Activated effector memory CD4-positive, alpha-beta T cell treated with Interleukin-2 at 50 U/mL for 16 hours (primary cell): ENCODE measurements at regions not wholly inside any gene's neighbourhood (a gene's known extent, or its start where the extent isn't known, plus 50 kb on each side); places are given as distances from the start of the nearest gene placed in this dataset.
"Not testable (repeated sequence)": the region's sequence is repeated elsewhere in the genome, so short reads cannot be mapped to it uniquely, and the experiment has no call there.

Experiments used
- DNase-seq: peaks from one replicate; pipeline ENCODE4 v3.0.0-alpha.2; 2020

DNA sequence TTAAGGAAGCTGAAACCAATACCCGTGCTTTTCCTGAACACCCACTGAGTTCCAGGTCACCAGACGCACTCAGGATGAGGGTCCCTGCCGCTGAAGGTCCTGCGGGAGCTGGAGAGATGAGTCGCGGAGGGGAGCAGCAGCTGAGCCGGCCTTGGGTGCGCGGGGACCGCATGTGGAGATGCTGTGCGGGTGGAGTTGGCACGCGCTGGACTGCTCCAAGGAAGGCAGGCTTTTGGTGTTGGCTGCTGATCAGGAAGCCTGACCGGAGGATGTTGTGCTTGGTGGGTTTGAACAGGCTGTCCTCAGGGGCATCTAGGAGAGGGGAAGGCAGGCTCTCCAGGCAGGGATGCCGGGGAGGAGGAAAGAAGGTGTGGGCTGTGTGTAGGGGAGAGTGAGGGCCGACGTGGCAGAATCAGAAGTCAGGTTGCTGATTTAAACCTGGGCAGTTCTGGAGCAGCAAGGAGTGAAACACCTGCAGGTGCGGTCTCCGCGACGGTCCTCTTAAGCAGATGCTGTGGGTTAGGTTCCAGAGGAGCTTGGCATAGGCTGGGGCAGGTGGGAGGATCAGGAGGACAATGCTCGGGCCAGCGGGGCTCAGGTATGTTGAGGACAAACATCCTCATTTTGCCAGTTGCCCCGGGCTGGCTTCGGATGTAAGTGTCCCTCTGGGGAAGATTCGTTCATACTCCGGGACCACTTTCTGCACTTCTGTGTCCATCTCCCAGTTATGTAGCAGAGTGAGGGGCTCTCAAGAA is 197.5 kb upstream of the B3GAT1 start:
- DNase-seq, result no peak

DNA sequence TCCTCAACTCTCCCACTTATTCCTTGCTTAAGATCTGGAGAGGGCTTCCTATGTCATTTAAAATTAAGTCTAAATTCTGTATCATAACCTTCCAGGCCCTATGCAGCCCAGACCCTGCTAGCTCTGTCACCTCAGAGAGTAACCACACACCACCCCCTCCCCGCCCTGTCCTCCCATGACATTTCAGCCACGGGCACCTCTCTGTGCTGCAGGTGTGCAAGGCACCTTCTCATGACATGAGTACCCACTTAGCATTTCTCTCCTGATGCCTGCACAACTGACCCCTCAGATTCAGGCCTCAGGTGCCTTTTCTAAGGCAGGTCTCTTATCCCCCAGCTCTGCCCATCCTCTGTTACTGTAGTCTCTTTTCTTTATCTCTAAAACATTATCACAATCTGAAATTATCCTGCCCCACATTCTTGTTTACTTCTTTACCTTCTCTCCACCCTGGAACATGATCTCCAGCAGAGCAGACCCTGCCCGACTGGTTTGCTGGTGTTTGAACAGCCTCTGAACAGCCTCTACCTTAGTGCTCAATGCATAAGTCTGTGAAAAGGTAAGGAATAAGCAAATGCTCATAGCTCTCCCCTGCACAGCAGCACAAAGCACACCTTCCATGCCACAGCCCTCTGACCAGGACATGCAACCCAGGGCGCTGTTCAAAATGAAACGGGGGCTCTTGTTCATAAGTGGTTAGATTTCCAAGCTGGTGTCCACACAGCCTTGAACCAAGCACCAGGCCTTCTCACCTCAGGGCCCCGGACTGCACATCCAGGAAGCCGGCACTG is 196.1 kb upstream of the B3GAT1 start:
- no peak for DNase-seq

DNA sequence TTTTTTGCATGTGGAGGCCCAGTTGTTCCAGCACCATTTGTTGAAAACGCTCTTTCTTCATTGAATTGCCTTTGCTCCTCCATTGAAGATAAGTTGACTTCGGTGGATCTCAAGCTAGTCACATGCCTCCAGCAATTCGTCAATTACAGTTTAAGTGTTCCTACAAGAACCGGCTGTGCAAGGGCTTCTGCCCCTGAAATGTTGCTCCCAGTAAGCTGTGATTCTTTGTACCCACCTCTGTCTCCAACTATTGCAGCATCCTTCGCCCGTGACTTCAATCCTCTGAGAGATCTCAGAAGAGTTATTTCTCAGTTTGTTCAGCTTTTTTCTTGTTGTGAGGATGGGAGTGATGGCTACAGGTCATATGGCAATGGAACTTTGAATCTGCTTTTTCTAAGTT is 194.2 kb upstream of the B3GAT1 start:
- no peak for DNase-seq

DNA sequence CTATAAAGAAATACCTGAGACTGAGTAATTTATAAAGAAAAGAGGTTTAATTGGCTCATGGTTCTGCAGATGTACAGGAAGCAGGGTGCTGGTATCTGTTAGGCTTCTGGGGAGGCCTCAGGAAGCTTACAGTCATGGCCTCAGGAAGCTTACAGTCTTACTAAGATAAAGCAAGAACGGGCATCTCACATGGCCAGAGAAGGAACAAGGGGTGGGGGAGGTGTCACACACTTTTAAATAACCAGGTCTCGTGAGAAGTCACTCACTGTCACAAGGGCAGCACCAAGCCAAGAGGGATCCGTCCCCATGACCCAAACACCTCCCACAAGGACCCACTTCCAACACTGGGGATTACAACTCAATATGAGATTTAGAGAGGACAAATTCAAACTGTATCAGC is 192.8 kb upstream of the B3GAT1 start:
- DNase-seq, result no peak

DNA sequence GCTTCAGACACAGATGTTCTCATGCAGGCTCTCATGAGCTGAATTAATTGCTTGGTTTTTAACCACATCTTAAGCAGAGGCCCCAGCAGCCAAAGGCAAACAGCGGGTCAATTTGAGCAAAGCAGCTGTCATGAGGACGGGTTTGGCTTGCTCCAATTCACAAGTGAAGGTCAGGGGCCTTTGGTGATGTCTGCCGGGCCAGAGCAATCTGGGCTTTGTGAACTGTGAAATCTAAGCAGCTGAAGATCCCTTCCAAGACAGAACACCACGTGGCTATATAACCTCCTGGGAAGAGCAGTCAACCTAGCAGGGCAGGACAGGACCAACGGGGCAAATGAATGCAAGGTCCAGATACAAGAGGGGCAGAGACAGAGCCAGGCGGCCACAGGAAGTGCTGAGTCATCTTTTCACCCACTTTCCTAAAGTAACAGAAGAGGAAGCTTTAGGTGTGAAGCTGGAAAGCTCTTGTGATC is 187.3 kb upstream of the B3GAT1 start:
- DNase-seq, result no peak

DNA sequence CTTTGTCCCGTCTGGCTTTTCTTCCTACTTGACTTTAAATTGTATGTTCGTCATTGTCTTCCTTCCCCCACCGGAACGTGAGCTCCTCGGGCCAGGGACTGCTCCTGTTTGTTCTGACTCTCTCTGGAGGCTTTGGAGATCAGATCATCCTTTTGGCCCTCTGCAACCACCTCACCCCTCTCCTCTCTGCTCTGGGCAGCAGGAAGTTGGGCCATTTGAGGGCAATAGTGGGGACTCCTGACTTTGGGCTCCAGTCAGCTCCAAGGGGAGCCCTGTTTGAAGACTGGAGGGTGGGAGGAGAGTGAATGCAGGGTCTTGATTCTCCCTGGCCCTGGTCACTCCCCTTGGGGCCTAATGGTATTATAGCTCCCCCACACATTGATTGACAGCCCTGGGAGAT is 186.3 kb upstream of the B3GAT1 start:
- no peak for DNase-seq

DNA sequence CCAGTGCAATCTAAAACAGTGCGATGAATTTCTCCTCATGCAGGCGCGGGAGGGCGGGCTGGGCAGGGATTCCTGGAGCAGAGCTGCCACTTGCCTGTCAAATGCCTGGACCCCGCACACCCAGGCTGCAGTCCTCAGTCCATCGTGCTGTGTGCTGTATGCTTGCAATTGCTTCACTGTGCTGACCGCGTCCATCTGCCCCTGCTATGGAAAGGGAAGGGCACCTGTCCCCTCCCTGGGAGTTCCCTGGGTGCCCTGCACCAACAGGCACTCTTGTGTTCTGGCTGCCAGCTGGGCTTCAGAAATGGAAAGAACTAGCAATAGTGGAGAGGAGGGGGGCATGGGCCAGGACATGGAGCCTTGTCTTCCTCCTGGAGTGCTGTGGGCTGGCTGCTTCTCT is 185.4 kb upstream of the B3GAT1 start:
- DNase-seq, result no peak

DNA sequence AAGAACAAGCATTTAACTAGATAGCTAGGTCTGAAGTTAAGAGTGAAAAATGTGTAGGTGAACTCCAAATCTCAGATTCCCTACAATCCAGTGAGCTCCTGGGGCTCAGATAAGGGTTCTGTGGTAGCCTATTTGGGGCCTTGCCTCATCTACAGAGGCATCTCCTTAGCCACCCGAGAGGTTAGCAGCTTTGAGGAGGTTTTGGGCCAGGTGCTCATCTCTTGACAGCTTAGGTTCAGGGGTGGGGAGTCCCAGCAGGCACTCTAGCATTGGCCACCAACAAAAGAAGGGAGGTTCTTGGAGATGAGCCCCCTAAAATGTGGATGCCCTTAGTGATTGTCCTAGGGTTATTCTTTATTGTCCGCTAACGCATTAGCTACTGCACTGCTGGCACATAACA is 184.4 kb upstream of the B3GAT1 start:
- DNase-seq, result no peak

DNA sequence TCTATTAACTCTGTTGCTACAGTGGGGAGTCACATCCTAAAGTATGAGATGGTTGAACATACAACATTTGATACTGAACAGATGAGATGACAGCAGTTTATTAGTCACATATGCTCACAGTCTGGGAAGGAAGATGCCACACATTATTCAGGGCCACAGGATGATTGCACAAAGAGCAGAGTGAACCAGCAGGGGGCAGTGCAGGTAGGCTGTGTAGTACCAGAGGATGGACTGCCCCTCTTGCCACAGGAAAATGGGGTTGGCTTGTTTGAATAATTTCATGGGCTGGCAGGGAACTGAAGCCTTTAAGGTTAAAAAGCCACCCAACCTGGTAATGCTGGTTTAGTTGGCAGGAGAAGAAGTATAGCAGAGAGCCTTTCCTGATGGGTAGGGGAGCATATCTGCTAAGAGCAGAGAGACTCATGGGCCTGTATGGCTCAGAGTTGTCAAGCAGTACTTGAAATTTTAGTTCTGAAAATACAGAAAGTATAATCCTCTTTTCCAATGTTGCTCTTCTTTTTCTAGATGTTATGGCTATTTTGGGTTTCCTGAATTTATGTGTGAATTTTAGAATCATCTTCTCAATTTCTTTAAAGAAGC is 180.4 kb upstream of the B3GAT1 start:
- DNase-seq, result no peak

DNA sequence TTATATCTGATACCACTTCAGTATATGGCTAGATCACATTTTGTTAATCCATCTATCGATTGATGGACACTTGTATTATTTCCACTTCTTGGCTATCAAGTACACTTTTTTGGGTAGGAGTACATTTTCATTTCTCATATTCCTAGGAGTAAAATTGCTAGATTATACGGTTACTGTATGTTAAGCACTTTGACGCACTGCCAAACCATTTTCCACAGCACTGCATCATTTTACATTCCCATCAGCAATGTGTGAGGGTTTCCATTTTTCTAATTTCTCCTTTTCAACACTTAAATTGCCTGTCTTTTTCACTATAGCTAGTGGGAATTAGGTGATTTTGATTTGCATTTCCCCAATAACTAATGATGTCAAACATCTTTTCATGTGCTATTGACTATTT is 179.3 kb upstream of the B3GAT1 start:
- no peak for DNase-seq

DNA sequence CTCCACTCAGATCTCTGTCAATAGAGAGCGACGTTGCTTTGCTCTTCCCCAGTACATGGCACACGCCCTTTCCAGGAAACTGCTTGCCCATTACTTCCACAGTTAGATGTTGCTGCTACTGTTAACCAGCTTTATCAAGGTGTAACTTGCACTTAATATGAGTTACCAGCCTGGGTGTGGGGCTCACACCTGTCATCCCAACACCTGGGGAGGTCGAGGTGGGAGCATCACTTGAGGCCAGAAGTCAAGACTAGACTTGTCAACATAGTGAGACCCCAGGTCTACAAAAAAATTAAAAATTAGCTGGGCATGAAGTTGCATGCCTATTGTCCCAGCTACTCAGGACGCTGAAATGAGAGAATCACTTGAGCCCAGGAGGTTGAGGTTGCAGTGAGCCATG is 177.1 kb upstream of the B3GAT1 start:
- no peak for DNase-seq

DNA sequence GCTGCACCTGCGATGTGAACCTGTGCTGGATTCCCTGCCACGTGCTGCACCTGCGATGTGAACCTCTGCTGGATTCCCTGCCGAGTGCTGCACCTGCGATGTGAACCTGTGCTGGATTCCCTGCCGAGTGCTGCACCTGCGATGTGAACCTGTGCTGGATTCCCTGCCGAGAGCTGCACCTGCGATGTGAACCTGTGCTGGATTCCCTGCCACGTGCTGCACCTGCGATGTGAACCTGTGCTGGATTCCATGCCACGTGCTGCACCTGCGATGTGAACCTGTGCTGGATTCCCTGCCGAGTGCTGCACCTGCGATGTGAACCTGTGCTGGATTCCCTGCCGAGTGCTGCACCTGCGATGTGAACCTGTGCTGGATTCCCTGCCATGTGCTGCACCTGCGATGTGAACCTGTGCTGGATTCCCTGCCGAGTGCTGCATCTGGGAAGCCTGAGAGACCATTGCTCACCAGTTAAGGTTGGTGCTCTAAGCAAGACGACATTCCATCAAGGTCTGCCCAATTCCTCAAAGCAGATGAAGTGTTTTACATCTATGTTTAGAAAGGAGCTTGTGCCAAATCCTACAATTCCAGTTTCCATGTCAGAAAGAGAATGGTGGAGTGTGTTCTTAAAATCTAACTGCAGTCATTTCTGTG is 176.5 kb upstream of the B3GAT1 start:
- DNase-seq, result not testable (repeated sequence)

DNA sequence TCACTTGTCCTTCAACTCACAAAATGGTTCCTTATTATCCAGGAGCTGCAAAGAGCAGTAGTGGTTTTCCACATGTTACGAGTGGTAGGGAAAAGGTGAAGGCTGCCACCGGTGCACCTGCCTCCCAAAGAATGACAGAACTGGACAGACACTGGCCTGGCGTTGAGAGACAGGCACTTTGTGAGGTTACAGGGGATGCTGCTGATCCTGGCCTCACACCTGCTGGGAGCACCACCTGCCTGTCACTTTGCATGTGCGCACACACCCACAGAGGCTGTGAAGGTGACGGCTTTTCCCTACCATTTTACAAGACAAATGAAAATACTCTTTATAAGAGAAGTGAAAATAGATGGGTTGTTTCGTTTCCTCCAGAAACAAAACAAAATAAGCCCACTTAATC is 175.3 kb upstream of the B3GAT1 start:
- DNase-seq, result no peak

DNA sequence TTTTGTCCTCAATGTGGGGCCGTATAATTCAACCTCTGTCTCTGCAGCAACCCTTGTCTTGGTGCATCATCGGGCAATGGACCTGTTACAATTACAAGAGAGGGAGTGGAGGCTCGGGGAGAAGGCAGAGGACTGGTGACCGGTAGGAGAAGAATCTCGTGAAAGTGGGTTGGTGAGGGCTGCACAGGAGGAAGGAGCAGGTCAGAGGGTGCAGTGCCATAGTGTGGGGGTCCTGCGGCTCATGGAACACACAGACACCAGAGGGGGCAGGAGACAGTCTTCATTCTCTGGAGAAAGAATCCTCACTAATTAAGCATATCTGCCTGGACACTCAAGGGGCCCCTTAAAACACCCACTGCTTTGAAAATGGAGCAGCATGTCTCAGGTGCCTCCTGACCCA is 174.7 kb upstream of the B3GAT1 start:
- no peak for DNase-seq

DNA sequence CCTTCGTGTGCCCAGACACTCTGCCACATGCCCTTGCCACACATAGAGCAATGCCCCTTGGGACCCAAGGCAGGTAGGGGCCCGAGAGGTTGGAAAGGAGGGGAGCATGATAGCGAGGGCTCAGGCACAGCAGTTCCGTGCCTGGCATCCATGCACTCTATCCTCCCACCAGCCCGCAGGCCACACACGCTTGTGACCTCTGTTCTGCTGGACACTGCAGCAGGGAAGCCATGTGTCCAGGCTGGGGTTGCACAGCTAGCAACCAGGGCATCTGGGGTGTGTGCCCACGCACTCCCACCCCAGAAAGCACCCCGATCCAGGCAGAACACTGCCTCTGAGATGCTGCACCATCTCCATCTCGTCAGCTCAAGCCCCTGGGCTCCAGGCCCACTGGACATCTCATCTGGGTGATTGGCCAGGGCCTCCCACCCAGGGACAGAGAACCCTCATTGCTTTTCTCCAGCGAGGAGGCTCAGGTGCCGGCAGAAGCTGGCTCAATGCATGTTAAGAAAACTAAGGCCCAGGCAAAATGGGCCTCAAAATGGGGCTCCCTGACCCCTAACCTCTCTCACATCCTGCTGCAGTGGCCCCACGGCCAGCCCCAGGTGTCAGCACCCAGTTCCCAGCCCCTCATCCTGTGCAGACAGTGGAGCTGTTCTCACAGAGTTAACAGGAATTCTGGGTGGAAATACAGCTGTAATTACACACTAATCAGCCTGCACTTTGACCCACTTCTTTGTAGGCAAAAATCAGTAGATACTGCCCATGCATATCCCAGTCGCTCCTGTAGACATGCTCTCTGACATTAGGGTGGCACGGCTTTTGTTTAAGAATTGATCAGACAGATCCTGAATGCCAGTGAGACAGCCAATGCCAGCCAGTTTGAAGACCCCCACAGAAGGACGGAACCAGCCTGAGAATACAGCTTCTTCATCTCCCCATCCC is 173.9 kb upstream of the B3GAT1 start:
- DNase-seq, result no peak

DNA sequence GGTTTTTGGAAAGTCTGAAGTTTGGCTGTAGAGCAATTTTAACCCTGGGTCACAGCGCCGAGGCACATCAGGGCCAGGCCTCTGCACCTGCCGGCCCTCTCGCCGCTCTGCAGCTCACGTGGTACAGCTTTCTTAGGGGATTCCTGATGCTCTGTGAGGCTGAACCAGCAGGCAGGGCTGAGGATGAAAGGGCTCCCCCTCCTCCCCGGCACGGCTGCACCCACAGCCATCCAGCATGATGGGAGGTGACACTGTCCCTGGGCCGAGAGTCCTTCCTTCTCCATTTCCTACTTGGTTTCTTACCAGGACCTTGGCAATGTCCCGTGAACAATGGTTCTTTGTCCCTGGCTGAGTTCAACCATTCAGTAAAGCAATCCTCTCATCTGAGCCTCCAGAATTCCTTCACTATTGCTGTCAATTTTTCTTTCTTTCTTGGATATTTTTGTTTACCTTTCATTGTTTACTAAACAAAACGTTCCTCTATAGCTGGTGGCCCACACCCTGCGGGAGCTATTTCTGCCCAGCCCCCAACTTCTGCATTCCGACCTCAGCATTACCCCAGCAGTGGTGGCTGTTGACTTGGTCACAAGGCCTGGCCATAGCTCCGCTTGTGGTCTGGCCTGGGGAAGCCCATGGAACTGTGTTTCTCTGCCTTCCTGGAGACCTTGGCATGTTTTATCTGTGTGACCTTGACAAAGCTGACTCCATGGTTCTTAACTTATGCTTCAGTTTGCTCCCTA is 172.8 kb upstream of the B3GAT1 start:
- DNase-seq, result no peak

DNA sequence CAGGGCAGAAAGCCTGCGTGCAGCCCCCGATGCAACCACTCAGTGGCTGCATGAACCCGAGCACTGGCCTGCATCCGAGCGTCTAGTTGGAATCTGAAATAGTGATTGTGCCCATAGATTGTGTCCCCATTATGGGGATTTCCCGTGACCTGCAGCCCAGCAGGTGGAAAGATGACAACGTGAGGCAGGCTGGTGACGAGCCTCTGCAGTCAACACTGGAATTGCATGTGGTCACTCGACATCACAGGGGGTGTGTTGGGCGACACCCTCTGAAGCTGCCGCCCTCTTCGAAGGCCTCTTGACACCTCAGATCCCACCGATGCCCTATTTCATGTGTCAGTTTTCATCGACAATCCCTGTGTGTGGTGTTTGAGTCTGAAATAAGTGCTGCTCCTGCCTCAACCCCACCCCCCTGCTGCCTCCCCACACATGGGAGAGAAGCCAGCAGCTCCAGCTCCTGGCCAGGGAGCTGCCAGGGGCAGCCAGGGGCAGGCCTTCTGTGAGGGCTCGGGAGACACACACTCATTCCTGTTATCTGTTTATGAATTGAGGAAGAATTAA is 172.0 kb upstream of the B3GAT1 start:
- no peak for DNase-seq

DNA sequence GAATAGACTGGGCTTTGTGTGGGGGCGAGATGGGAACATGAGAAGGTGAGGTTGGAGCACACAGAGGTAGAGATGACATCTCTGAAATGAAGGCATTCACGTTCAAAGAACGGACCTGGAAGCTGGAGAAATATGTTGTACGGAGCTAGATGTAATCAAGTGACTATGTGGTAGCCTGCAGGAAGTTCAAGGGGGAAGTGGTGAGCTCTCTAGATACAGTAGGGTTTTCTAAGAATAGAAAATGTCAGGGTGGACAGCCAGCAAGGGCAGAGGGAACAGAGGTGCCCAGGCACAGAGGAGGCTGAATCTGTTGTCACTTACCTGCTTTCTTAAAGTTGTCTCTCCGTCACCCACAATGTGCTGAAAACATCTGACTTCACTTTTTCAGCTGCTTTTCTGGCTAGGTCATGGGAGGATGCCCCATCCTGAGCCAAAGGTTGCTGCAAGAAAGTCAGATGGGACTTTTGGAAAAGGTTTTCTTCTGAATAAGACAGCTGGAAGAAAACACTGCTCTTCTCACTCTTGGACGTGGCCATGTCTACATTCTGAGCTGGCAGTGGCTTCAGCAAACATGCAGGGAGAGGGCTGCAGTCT is 171.5 kb upstream of the B3GAT1 start:
- no peak for DNase-seq

DNA sequence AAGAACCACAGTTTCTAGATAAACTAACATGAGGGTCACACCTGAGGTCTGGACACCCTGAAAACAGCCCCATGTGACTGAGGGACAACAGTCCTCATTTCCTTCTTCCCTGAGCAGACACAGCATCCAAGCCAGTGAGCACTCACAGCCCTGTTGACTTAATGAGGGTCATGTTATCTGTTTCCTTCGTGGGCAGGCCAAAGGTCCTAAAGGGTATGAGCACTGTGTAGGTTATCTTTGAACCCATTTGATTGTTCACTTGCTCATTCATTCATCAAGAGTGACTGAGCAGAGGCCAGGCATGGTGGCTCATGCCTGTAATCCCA is 170.7 kb upstream of the B3GAT1 start:
- DNase-seq, result no peak

DNA sequence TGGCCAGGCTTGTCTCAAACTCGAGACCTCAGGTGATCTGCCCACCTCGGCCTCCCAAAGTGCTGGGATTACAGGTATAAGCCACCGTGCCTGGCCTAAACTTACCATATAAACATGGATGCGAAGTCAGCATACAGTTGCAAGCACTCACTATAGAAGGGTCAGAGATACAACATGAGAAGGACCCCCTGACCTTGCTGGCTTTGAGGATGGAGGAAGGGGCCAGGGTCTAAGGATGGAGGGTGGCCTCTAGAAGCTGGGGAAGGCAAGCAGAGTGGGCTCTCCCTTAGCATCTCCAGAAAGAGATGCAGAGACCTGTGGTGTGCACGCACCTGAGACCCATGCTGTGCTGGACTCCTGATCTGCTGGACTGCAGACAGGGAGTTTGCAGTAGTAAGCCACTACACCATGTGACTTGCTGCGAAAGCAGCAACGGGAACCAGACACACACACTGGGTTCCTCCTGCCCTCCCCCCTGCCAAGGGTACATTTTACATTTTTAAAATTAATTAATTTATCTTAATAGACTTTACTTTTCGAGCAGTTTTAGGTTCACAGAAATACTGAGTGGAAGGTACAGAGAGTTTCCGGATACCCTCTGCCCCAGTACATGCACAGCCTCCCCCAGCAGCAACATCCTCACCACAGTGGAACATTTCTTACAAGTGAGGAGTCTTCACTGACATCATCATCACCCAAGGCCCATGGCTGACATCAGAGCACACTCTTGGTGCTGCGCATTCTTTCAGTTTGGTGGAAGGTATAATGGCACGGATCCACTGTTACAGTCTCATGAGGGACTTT is 170.1 kb upstream of the B3GAT1 start:
- no peak for DNase-seq
